ENCODE measurements at regions not wholly inside any gene's neighbourhood (a gene's known extent, or its start where the extent isn't known, plus 50 kb on each side); places are given as distances from the start of the nearest gene placed in this dataset.

- Histone ChIP-seq H2AK9ac (replicated peaks; ENCODE audit: low read depth, low read length, poor library complexity) (no peak overlapping the region), H2AFZ (replicated peaks; ENCODE audit: low read length, poor library complexity) (no peak overlapping the region), H3K9me3 (ENCODE audit: control insufficient read depth, insufficient read depth, low read length) (peaks cover 5% of the 10 kb centered on the region; the same call in 1 of the 2 replicates), H2BK120ac (ENCODE audit: low read depth, low read length) (no peak overlapping the region), H3K9ac (ENCODE audit: low read depth, low read length) (no peak overlapping the region), H2BK20ac (ENCODE audit: low read depth, low read length) (no peak overlapping the region), H3K4me2 (ENCODE audit: low read depth, low read length) (no peak overlapping the region), H3K56ac (ENCODE audit: extremely low read depth, insufficient read depth, low read length) (no peak overlapping the region), H2BK15ac (ENCODE audit: low read depth, low read length) (no peak overlapping the region), H2AK5ac (ENCODE audit: low read depth, low read length) (no peak overlapping the region), H4K8ac (ENCODE audit: low read depth in 2 of 2, low read length in 2 of 2) (no peak overlapping the region), H3K14ac (replicated peaks; ENCODE audit: low read depth, low read length) (no peak overlapping the region), H3K18ac (ENCODE audit: low read depth, low read length) (no peak overlapping the region), H3K4me3 (ENCODE audit: insufficient read depth, low read depth, low read length) (no peak overlapping the region), H4K5ac (ENCODE audit: low read depth, low read length) (no peak overlapping the region), H3K4ac (ENCODE audit: low read depth, low read length) (no peak overlapping the region), H3K27me3 (ENCODE audit: control insufficient read depth, insufficient read depth, low read length) (no peaks in the 10 kb centered on the region), H3K23ac (ENCODE audit: low read depth, low read length) (no peak overlapping the region), H3K36me3 (ENCODE audit: control insufficient read depth, insufficient read depth, low read length) (no peaks in the 10 kb centered on the region), H3K79me1 (ENCODE audit: low read depth in 1 of 2, low read length in 2 of 2) (no peaks in the 10 kb centered on the region), H3K9me1 (ENCODE audit: insufficient read depth, low read length) (peaks cover under 1% of the 10 kb centered on the region; the same call in 1 of the 2 replicates), H2BK5ac (ENCODE audit: low read depth, low read length, poor library complexity, severe bottlenecking) (no peak overlapping the region), H3K27ac (ENCODE audit: insufficient read depth, low read length) (no peak overlapping the region), H4K20me1 (ENCODE audit: insufficient read depth, low read length) (no peaks in the 10 kb centered on the region), H3K4me1 (ENCODE audit: control insufficient read depth, insufficient read depth, low read length) (peaks cover 4% of the 10 kb centered on the region), H4K91ac (ENCODE audit: insufficient read depth, low read depth, low read length) (no peak overlapping the region)
- DNase-seq (no peak), ATAC-seq (ENCODE audit: low read depth) (no peak)
- TF ChIP-seq RAD21 (IDR thresholded peaks at IDR 0.05; ENCODE audit: low read length) (no peak), RFX5 (IDR thresholded peaks at IDR 0.05; ENCODE audit: low read depth, low read length) (0 out of 2 replicates have a peak, but pooled peaks have one; percentile 40), CEBPB (IDR thresholded peaks at IDR 0.05; ENCODE audit: low read depth, low read length) (no peak)
- dilution Hi-C loops (cut with HindIII; ENCODE audit: low sequenced_read_pairs, unreplicated experiment) = no loop called here
- ChIA-PET POLR2A (ENCODE audit: unreplicated experiment) (no interaction called here), CTCF (interaction anchor here (0.7 kb wide), 1 partner anchor 14 kb away, joined by 4 read pairs; no protein-coding TSS in a partner anchor)
- BruUV-seq (replicated peaks) = no TSS peak
- no CpG with 5 or more reads among the region's 3 CpGs for WGBS, 2 experiments (ENCODE audit: extremely low coverage in 2 of 2, insufficient read length in 1 of 2)
- in situ Hi-C loops (cut with MboI; ENCODE audit: low sequenced_read_pairs) = no loop called here
- intact Hi-C loops (cut with micrococcal nuclease) = no loop called here
Observed at GRCh38 chr20:11181966-11182365, 508.2 kb upstream of the JAG1 start.
